ENCODE measurements at regions not wholly inside any gene's neighbourhood (a gene's known extent, or its start where the extent isn't known, plus 50 kb on each side); places are given as distances from the start of the nearest gene placed in this dataset.

- no peak for TF ChIP-seq CTCF (IDR thresholded peaks at IDR 0.05)
- TF ChIP-seq EZH2 (IDR thresholded peaks at IDR 0.05): no peak
Observed at GRCh38 chr1:170436928-170437327, 95.0 kb upstream of the GORAB start.
